HG02852 (cell line): ENCODE measurements at regions not wholly inside any gene's neighbourhood (a gene's known extent, or its start where the extent isn't known, plus 50 kb on each side); places are given as distances from the start of the nearest gene placed in this dataset.
"Not testable (repeated sequence)": the region's sequence is repeated elsewhere in the genome, so short reads cannot be mapped to it uniquely, and the experiment has no call there.

ENCODE experiments used
- ATAC-seq: cut with Tn5 transposase; IDR thresholded peaks from one replicate; pipeline ENCODE4 v1.9.1; 2021; ENCODE audit warnings: mild to moderate bottlenecking, moderate library complexity; ENCODE audit not compliant: unreplicated experiment

GRCh38 chr18:961644-962355, 57.1 kb downstream of the ADCYAP1 start:
- no peak for ATAC-seq

GRCh38 chr18:963276-963675, 58.6 kb downstream of the ADCYAP1 start:
- ATAC-seq, result no peak

- no peak for ATAC-seq
Observed at GRCh38 chr18:965921-966758, 61.5 kb downstream of the ADCYAP1 start.

- no peak for ATAC-seq
Observed at GRCh38 chr18:966759-967576, 62.3 kb downstream of the ADCYAP1 start.

GRCh38 chr18:968910-969309, 64.2 kb downstream of the ADCYAP1 start:
- not testable (repeated sequence) for ATAC-seq

DNA sequence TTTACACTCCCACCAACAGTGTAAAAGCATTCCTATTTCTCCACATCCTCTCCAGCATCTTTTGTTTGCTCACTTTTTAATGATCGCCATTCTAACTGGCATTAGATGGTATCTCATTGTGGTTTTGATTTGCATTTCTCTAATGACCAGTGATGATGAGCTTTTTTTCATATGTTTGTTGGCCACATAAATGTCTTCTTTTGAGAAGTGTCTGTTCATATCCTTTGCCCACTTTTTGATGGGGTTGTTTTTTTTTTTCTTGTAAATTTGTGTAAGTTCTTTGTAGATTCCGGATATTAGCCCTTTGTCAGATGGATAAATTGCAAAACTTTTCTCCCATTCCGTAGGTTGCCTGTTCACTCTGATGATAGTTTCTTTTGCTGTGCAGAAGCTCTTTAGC, 64.6 kb downstream of the ADCYAP1 start:
- not testable (repeated sequence) for ATAC-seq

GRCh38 chr18:974606-975005, 69.9 kb downstream of the ADCYAP1 start:
- ATAC-seq, result not testable (repeated sequence)

DNA sequence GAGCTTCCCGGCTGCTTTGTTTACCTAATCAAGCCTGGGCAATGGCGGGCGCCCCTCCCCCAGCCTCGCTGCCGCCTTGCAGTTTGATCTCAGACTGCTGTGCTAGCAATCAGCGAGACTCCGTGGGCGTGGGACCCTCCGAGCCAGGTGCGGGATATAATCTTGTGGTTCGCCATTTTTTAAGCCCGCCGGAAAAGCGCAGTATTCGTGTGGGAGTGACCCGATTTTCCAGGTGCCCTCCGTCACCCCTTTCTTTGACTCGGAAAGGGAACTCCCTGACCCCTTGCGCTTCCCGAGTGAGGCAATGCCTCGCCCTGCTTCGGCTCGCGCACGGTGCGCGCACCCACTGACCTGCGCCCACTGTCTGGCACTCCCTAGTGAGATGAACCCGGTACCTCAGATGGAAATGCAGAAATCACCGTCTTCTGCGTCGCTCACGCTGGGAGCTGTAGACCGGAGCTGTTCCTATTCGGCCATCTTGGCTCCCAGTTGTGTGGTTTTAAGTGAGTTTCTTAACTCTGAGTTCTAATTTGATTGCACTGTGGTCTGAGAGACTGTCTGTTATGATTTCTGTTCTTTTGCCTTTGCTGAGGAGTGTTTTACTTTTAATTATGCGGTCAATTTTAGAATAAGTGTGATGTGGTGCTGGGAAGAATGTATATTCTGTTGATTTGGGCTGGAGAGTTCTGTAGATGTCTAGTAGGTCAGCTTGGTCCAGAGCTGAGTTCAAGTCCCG, 71.9 kb downstream of the ADCYAP1 start:
- not testable (repeated sequence) for ATAC-seq

GRCh38 chr18:977327-977726, 72.7 kb downstream of the ADCYAP1 start:
- ATAC-seq, result not testable (repeated sequence)

DNA sequence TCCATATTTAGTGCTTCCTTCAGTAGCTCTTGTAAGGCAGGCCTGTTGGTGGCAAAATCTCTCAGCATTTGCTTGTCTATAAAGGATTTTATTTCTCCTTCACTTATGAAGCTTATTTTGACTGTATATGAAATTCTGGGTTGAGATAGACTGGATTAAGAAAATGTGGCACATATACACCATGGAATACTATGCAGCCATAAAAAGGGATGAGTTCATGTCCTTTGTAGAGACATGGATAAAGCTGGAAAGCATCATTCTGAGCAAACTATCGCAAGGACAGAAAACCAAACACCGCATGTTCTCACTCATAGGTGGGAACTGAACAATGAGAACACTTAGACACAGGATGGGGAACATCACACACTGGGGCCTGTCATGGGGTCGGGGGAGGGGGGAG, 73.1 kb downstream of the ADCYAP1 start:
- ATAC-seq, result not testable (repeated sequence)

DNA sequence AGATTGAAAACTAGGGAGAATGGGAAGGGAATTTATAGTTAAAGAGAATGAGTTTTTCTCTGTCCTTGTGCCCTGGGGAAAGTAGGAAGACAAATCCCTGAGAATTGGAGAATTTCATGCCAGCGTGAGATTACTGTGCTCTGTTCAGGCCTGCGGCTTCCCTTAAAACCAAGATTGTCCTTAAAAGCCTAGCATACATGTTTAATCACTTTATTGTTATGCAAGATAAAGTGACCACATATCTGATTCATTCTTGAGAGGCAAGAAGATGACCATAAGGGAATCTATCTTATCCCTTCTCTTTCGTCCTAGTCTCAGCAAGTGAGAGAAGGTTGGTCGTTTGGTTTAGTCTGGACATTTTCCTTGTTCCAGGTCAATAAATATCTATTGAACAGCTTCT, 75.9 kb downstream of the ADCYAP1 start:
- no peak for ATAC-seq

- ATAC-seq, result no peak
Observed at GRCh38 chr18:984004-984403, 79.3 kb downstream of the ADCYAP1 start.

DNA sequence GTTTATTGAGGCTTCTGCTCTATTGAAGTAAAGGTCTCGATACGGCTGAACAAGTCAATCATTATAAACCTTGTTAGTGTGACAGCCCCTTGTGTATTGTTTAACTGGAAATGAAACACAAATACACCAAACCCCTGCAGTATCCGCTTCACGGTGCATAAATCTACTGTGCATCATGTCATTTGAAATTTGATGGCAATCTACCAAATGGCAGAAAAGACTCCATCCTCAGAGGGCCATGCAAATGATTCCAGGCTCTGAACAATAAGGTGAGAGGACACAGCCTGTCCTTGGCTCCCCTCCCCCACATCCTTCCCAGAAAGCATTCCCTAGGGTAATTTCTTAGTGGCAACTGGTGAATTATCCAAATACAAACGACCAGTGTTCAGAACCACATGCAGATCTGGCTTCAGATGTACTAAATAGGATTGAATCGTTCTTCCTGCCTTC, 80.6 kb downstream of the ADCYAP1 start:
- no peak for ATAC-seq

DNA sequence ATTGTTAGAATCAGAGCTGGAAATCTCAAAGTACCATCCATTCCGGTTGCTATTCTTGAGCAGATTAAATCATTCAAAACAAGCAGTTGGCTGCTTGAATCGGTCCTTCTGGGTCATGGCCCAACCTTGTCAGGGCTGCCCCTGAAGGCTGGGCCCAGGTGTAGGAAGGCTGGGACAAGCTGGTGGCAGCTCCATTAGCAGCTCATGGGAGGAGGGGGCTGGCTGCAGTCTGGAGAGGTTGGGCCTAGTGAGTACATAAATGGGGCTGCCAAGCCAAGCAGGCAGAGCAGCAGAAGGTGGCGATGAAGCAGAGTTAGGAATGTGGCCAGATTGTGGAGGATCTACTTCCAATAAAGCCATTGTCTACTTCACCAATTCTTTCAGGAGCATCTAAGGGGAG, 81.4 kb downstream of the ADCYAP1 start:
- no peak for ATAC-seq

DNA sequence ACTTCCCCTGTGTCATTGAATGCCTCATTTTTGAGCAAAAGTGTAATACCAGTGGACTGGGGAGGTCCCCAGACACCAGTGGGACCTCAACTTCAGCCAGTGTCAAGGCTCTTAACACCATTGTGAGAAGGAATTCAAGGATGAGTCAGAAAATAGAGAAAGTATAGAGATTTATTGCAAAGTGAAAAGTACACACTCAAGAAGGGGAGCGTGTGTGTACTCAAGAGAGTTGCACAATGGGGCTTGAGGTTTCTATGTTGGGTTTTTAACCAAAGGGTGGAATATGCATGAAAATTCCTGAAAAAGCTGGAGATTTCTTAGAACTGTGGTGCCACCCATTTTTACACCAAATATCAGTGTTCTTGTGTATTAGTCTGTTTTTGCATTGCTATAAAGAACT, 81.9 kb downstream of the ADCYAP1 start:
- no peak for ATAC-seq

- ATAC-seq, result no peak
Observed at GRCh38 chr18:987325-988186, 82.9 kb downstream of the ADCYAP1 start.

- ATAC-seq, result no peak
Observed at GRCh38 chr18:989425-989824, 84.8 kb downstream of the ADCYAP1 start.

DNA sequence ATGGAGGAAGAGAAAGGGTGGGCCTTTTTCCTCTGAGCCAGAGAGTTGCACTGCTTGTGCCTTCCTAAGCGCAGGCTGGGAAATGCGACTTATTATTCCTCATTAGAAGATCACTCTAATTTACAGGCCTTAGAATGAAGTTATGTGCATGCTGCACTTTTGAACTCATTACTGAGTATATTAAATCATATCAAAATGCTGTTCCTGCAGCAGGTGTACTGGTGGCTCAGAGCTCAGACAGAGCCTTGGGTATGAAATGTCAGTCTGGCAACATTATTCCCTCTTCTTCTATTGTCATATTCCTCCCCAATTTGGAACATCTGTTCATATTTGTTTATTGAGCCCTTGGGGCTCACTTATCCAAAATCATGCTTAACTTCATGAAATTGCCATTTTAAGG, 85.5 kb downstream of the ADCYAP1 start:
- ATAC-seq, result no peak

DNA sequence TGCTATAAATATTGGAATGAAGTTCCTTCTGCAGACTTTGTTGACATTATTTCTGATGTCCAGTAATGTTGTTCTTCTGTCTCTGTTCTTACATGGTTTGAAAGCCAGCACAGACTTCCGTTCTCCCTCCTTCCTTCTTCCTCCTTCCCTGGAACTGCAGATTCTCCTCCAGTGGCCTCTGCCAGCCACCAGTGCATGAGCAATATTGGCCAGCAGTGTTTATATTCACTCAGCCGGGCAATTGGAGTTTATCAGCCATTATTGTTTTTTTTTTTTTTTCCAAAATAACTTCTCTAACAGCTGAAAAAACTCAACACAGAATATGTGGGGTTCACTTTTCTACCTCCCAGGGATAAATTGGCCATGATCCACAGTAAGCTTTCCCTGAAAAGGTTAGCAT, 86.8 kb downstream of the ADCYAP1 start:
- ATAC-seq, result no peak

DNA sequence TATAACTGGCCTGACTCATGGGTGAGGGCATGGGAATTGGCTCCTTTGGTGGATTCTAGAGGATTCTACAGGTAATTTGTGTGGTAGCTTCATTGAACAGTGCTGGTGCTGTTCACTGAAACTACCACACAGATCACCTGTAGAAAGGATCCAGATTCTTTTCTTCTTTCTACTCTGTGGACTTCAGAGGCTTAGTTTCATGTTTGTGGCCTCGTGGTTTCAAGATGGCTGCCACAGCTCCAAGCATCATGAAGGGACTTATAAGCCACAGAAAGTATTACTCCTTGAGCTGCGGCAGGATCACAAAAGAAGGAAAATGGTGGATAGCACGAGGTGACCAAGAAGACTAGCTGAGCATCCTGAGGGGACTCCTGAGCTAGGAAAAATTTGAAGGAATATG, 88.9 kb downstream of the ADCYAP1 start:
- ATAC-seq, result no peak
